Liver (tissue), 3 donors: ENCODE measurements at regions not wholly inside any gene's neighbourhood (a gene's known extent, or its start where the extent isn't known, plus 50 kb on each side); places are given as distances from the start of the nearest gene placed in this dataset.

Source experiments
- ATF3 ChIP-seq: IDR thresholded peaks from 2 replicates; pipeline ENCODE4 v1.6.1; 2016; ENCODE audit warnings: antibody characterized with exemption
- CTCF ChIP-seq: fragments of 150-350 bp; IDR thresholded peaks from 2 replicates; pipeline ENCODE4 v1.5.1; 2017; ENCODE audit warnings: improper control_type of control experiment, low read depth, low read length; ENCODE audit not compliant: missing input control
- EGR1 ChIP-seq, 2 donors: IDR thresholded peaks; 2 replicates each; pipeline ENCODE4 v1.6.1; 2016 to 2018; ENCODE audit warnings: antibody characterized with exemption in 2 of 2, low read depth in 2 of 2
- RAD21 ChIP-seq, 2 donors: IDR thresholded peaks; 2 replicates each; pipeline ENCODE4 v1.6.1; 2016; ENCODE audit warnings: antibody characterized with exemption in 2 of 2, mild to moderate bottlenecking in 2 of 2
- REST ChIP-seq: IDR thresholded peaks from 2 replicates; pipeline ENCODE4 v1.6.1; 2016; ENCODE audit warnings: antibody characterized with exemption, mild to moderate bottlenecking
- RXRA ChIP-seq, 2 donors: IDR thresholded peaks; 2 replicates each; pipeline ENCODE4 v1.6.1; 2017 to 2018; ENCODE audit warnings: antibody characterized with exemption in 2 of 2, mild to moderate bottlenecking in 1 of 2
- SP1 ChIP-seq: IDR thresholded peaks from 2 replicates; pipeline ENCODE4 v1.6.1; 2018; ENCODE audit warnings: antibody characterized with exemption, mild to moderate bottlenecking
- TAF1 ChIP-seq: conservative IDR thresholded peaks from 2 replicates; pipeline ENCODE4 v1.6.1; 2016; ENCODE audit warnings: antibody characterized with exemption, mild to moderate bottlenecking
- donor health status: healthy.
- donor health status: healthy.

GRCh38 chr14:44030831-44031383 lies 476.2 kb downstream of the FSCB start:
- TF ChIP-seq RXRA (IDR thresholded peaks at IDR 0.05), result no peak
- no peak for TF ChIP-seq CTCF
- no peak for TF ChIP-seq REST
- no peak for TF ChIP-seq TAF1
- TF ChIP-seq ATF3, result no peak
- no peak for TF ChIP-seq EGR1 (IDR thresholded peaks at IDR 0.05; ENCODE audit: low read depth in 2 of 2)
- no peak for TF ChIP-seq SP1
- no peak for TF ChIP-seq RAD21 (IDR thresholded peaks at IDR 0.05)
